Sigmoid colon (tissue), 6 donors: ENCODE measurements at regions not wholly inside any gene's neighbourhood (a gene's known extent, or its start where the extent isn't known, plus 50 kb on each side); places are given as distances from the start of the nearest gene placed in this dataset.

Source experiments
- DNase-seq: peaks from one replicate; pipeline ENCODE4 v3.0.0-alpha.2; 2019
- H3K27ac ChIP-seq, 4 donors: fragments of 200-600 bp; sonication (generic); one replicate each; pipeline ENCODE4 v1.5.1; 2016 to 2019; ENCODE audit warnings: mild to moderate bottlenecking in 1 of 4
- H3K27me3 ChIP-seq, 3 donors: fragments of 200-600 bp; sonication (generic); one replicate each; pipeline ENCODE4 v1.5.1; 2019; ENCODE audit warnings: mild to moderate bottlenecking in 1 of 3
- H3K36me3 ChIP-seq, 4 donors: fragments of 200-600 bp; sonication (generic); one replicate each; pipeline ENCODE4 v1.5.1; 2016 to 2019
- H3K4me1 ChIP-seq, 4 donors: fragments of 200-600 bp; sonication (generic); one replicate each; pipeline ENCODE4 v1.5.1; 2017 to 2019
- H3K4me3 ChIP-seq, 4 donors: fragments of 200-600 bp; sonication (generic); one replicate each; pipeline ENCODE4 v1.5.1; 2017 to 2019; ENCODE audit warnings: mild to moderate bottlenecking in 2 of 4, moderate library complexity in 1 of 4
- H3K9me3 ChIP-seq, 4 donors: fragments of 200-600 bp in 3 of 4; sonication (generic) in 3 of 4; one replicate each; pipeline versions ENCODE4 v1.5.1 to v1.6.1; 2013 to 2019
- EP300 ChIP-seq, 4 donors: sonication (generic); formaldehyde crosslinking; IDR thresholded peaks; one replicate each; pipeline ENCODE4 v1.6.1; 2017; ENCODE audit warnings: antibody characterized with exemption in 4 of 4
- POLR2A ChIP-seq, 2 donors: fragments of 450-650 bp; IDR thresholded peaks; one replicate each; pipeline ENCODE4 v1.6.1; 2016; ENCODE audit warnings: antibody characterized with exemption in 2 of 2, mild to moderate bottlenecking in 2 of 2, moderate library complexity in 2 of 2
- POLR2AphosphoS5 ChIP-seq, 4 donors: sonication (generic); formaldehyde crosslinking; IDR thresholded peaks; one replicate each; pipeline ENCODE4 v1.6.1; 2017; ENCODE audit warnings: antibody characterized with exemption in 4 of 4
- WGBS, 2 donors: extraction: QIAGEN DNeasy Blood & Tissue Kit; methylation state at CpG; one replicate each; pipeline ENCODE4 v1.1.7; 2013; 5-methylcytosine and 5-hydroxymethylcytosine counted together
- intact Hi-C: fragments of 100-400 bp; cut with DNase I; formaldehyde crosslinking; loops from one replicate; pipeline ENCODE4 v1.15.1; 2023
- TF ChIP-seq, protein P1 (sequence below), 4 experiments: fragments of 450-650 bp in 3 of 4; fragments of 200-600 bp in 1 of 4; IDR thresholded peaks; one replicate each; pipeline ENCODE4 v1.5.1; 2016 to 2019; ENCODE audit warnings: antibody characterized with exemption in 4 of 4, mild to moderate bottlenecking in 3 of 4, moderate library complexity in 2 of 4
- donor health status: healthy with polysubstance abuse.
- donor health status: healthy.

DNA sequence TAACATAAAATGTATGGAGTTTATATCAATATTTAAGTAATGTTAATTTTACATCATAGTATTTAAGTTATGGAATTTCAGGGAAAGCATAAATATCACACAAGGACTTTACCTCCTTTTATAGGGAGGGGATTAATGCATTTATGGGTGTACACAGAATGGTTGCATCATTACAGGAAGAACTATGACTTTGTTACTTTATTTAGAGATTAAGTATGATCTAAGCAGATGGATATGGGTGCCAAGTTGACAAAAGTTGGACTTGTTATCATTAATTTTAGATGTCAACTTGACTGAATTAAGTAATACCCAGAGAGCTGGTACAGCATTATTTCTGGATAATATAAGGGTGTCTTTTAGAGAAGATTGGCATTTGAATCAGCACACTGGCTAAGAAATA is 160.5 kb upstream of the CDH10 start:
- no peaks in the 10 kb centered on the region for H3K4me1 ChIP-seq
- H3K4me3 ChIP-seq: no peak overlapping the region
- no peaks in the 10 kb centered on the region for H3K27me3 ChIP-seq
- H3K9me3 ChIP-seq: no peaks in the 10 kb centered on the region
- intact Hi-C loops: no loop called here
- TF ChIP-seq POLR2AphosphoS5 (IDR thresholded peaks at IDR 0.05) (no peak), POLR2A (IDR thresholded peaks at IDR 0.05) (no peak), EP300 (IDR thresholded peaks at IDR 0.05) (no peak)
- TF ChIP-seq, protein P1, sequence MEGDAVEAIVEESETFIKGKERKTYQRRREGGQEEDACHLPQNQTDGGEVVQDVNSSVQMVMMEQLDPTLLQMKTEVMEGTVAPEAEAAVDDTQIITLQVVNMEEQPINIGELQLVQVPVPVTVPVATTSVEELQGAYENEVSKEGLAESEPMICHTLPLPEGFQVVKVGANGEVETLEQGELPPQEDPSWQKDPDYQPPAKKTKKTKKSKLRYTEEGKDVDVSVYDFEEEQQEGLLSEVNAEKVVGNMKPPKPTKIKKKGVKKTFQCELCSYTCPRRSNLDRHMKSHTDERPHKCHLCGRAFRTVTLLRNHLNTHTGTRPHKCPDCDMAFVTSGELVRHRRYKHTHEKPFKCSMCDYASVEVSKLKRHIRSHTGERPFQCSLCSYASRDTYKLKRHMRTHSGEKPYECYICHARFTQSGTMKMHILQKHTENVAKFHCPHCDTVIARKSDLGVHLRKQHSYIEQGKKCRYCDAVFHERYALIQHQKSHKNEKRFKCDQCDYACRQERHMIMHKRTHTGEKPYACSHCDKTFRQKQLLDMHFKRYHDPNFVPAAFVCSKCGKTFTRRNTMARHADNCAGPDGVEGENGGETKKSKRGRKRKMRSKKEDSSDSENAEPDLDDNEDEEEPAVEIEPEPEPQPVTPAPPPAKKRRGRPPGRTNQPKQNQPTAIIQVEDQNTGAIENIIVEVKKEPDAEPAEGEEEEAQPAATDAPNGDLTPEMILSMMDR (IDR thresholded peaks at IDR 0.05): no peak
- H3K36me3 ChIP-seq: no peaks in the 10 kb centered on the region
- no peak for DNase-seq
- H3K27ac ChIP-seq: no peak overlapping the region

- Histone ChIP-seq H3K27ac (no peak overlapping the region), H3K9me3 (no peaks in the 10 kb centered on the region), H3K4me1 (no peaks in the 10 kb centered on the region), H3K4me3 (no peak overlapping the region), H3K36me3 (no peaks in the 10 kb centered on the region), H3K27me3 (no peaks in the 10 kb centered on the region)
- intact Hi-C loops: no loop called here
- TF ChIP-seq, protein P1 (IDR thresholded peaks at IDR 0.05): no peak
- TF ChIP-seq POLR2AphosphoS5 (IDR thresholded peaks at IDR 0.05) (no peak), EP300 (IDR thresholded peaks at IDR 0.05) (no peak), POLR2A (IDR thresholded peaks at IDR 0.05) (no peak)
- 87 to 90% methylated on average over 3 of the region's 3 CpGs for WGBS, 2 donors
- DNase-seq: no peak
Observed at GRCh38 chr5:24804221-24804681, 159.5 kb upstream of the CDH10 start.

DNA sequence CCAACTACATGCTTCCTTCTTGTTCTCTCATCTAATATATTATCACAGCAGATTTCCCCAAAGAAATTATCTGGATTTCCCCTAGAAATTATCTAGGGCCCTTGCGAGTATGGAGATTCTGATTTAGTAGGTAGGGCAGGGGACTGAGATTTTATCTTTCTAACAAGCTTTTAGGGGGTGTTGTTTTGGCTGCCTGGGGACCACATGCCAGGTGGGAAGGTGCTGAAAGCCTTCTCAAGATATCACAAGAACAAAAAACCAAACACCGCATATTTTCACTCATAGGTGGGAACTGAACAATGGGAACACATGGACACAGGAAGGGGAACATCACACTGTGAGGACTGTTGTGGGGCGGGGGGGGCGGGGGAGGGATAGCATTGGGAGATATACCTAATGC is 146.5 kb upstream of the CDH10 start:
- intact Hi-C loops: no loop called here
- H3K36me3 ChIP-seq: no peaks in the 10 kb centered on the region
- WGBS, 2 donors: 84 to 88% methylated on average over 4 of the region's 4 CpGs
- no peaks in the 10 kb centered on the region for H3K27me3 ChIP-seq
- H3K4me1 ChIP-seq: no peaks in the 10 kb centered on the region
- no peak overlapping the region for H3K4me3 ChIP-seq
- no peak for TF ChIP-seq EP300 (IDR thresholded peaks at IDR 0.05)
- TF ChIP-seq, protein P1 (IDR thresholded peaks at IDR 0.05): no peak
- no peak for TF ChIP-seq POLR2A (IDR thresholded peaks at IDR 0.05)
- TF ChIP-seq POLR2AphosphoS5 (IDR thresholded peaks at IDR 0.05): no peak
- H3K9me3 ChIP-seq: no peaks in the 10 kb centered on the region
- H3K27ac ChIP-seq: no peak overlapping the region
- DNase-seq: no peak

DNA sequence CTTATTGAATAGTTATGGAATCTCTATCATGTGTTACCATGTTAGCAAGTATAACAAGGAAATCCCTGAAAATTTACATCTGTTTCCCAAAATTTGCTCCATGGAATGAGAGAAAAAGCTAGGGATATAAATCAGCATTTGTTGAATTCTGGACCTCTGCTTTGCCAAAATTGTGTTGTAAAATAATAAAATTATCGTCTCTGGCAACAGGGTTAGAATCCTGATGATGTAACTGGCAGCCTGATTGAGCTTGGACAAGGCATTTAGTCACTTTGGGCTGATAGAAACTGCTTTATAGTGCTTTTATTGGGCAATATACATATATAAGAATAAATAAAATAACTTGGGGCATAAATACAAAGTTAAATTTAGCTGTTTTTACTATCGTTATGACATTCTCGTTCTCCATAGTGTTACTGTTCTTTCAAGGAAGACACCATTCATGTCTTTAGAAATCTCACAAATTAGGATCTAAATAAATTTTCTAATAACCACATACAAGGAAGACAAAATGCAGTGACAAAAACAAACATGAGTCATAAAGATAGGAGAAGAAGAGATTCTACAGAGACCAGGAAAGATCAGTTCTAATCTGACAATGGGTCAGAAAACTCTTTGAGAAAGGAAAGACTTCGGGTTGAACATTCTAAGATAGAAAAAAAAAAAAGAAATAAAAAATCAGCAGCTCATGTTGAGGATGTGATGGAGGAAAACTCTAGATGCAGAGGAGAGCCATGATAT is 145.0 kb upstream of the CDH10 start:
- no peaks in the 10 kb centered on the region for H3K9me3 ChIP-seq
- H3K27ac ChIP-seq: no peak overlapping the region
- no peaks in the 10 kb centered on the region for H3K27me3 ChIP-seq
- no peaks in the 10 kb centered on the region for H3K4me1 ChIP-seq
- intact Hi-C loops: no loop called here
- no peak overlapping the region for H3K4me3 ChIP-seq
- no peaks in the 10 kb centered on the region for H3K36me3 ChIP-seq
- no peak for DNase-seq
- 44 to 68% methylated on average over 4 of the region's 4 CpGs for WGBS, 2 donors
- no peak for TF ChIP-seq POLR2AphosphoS5 (IDR thresholded peaks at IDR 0.05)
- TF ChIP-seq, protein P1 (IDR thresholded peaks at IDR 0.05): no peak
- no peak for TF ChIP-seq EP300 (IDR thresholded peaks at IDR 0.05)
- TF ChIP-seq POLR2A (IDR thresholded peaks at IDR 0.05): no peak
